Sciatic nerve (tissue), 2 donors: ENCODE measurements at regions not wholly inside any gene's neighbourhood (a gene's known extent, or its start where the extent isn't known, plus 50 kb on each side); places are given as distances from the start of the nearest gene placed in this dataset.
"Not testable (repeated sequence)": the region's sequence is repeated elsewhere in the genome, so short reads cannot be mapped to it uniquely, and the experiment has no call there.

ENCODE experiments used
- ATAC-seq: fragments of 200-7000 bp; cut with Tn5 transposase; one replicate; pipeline ENCODE4 v1.9.1; 2020; ENCODE audit warnings: mild to moderate bottlenecking, moderate library complexity
- DNase-seq: peaks from one replicate; pipeline ENCODE4 v3.0.0-alpha.2; 2020; ENCODE audit warnings: low spot score
- intact Hi-C: fragments of 100-400 bp; cut with DNase I; formaldehyde crosslinking; loops from one replicate; pipeline ENCODE4 v1.14.2; 2022
- donor health status: DM: no; HTN: no; CAD: no.
- donor health status: DM: no; HTN: no; CAD: no.

GRCh38 chr19:5241896-5242295 is 98.7 kb downstream of the PTPRS start:
- ATAC-seq, intact Hi-C loops, DNase-seq: not testable (repeated sequence)

DNA sequence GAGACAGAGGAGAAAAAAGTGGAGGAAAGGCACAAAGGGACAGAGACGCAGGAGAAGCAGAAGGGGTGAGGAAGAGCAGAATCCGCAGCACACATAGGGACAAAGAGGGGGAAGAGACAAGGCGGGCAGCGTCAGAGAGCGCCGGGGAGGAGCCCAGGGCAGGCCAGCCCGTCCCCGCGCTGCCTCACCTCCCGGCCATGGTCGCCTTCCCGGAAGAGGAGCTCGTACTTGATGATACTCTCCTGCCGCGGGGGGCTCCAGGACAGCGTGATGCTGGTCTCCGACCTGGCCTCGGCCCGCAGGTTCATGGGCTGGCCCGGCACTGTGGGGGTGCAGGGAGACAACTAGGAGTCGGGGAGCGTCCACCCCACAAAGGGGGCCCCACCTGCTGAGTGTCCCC is 100.6 kb downstream of the PTPRS start:
- intact Hi-C loops: no loop called here
- DNase-seq (no peak), ATAC-seq (no peak)

DNA sequence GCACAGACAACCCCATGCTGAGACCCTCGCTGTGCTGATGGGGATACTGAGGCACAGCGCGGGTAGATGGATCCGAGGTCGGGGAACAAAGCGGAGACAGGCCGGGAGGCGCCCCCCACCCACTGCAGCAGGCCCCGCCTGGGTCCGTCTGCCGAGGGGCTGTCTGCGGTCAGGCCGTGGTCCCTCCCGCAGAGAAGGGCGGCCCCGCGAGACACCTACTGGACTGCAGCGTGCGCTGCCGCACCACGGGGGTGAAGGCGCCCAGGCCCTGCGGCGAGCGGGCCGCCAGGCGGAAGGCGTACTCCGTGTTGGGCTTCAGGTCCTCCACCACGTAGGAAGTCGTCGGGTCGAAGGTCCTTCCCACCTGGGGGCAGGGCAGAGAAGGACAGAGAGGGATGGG is 101.9 kb downstream of the PTPRS start:
- DNase-seq (no peak), ATAC-seq (no peak)
- intact Hi-C loops: no loop called here

- ATAC-seq: no peak
- intact Hi-C loops: no loop called here
- no peak for DNase-seq
These were observed 102.6 kb downstream of the PTPRS start for GRCh38 chr19:5237939-5238480.

GRCh38 chr19:5237190-5237780 is 103.3 kb downstream of the PTPRS start:
- ATAC-seq (peak; percentile 13), DNase-seq (no peak)
- intact Hi-C loops: no loop called here

DNA sequence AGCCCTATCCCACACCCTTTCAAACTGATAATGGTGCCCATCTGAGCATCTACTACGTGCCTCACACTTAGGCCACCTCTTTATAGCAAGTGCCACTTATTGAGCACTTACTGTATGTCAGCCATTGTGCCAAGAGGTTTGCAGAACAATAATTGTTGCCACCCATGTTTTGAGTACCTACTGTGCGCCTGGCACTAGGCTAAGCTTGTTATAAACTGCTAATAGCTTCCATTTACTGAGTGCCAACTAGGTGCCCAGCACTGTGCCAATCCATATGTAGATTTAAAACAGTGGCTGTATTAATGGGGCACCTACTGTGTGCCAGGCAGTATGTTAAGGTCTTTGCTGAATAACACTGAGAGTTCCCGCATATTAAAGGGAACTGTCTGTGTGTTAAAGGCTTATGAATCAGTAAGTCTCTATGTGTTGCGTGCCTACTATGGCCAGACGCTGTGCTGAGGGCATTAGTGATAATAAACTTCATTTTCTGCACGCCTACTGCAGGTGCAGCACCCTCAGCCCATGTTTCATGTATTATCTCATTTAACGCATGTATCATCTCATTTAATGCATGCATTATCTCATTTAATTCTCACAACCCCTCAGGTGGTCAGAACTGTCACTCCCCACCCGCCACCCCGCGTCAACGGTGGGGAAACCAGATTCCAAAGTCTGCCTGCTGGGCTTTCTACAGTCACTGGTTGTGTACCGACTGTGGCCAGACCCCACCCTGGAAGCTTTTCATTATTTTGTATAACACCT is 105.0 kb downstream of the PTPRS start:
- DNase-seq: no peak
- intact Hi-C loops: no loop called here
- no peak for ATAC-seq

- no peak for DNase-seq
- intact Hi-C loops: no loop called here
These were observed 106.2 kb downstream of the PTPRS start for GRCh38 chr19:5234412-5234811.

DNA sequence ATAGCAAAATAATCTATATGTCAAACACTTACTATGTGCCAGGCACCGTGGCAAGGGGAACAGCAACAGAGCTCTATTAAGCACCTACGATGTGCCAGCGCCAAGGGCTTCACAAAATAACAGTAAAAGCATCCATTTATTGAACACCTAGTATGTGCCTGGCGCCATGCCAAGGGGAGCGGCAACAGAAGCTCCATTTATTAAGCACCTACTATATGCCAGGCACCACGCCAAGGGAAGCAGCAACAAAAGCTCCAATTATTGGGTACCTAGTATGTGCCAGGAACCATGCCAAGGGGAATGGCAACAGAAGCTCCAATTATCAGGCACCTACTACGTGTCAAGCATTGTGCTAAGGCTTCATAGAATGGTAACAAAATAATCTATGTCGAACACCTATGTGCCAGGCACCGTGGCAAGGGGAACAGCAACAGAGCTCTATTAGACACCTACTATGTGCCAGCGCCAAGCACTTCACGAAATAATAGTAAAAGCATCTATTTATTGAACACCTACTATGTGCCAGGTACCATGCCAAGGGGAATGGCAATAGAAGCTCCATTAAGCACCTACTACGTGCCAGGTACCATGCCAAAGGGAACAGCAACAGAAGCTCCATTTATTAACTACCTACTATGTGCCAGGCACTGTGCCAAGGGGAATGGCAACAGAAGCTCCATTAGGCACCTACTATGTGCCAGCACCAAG is 107.7 kb downstream of the PTPRS start:
- DNase-seq: no peak
- no peak for ATAC-seq
- intact Hi-C loops: no loop called here

More at GRCh38 chr19:5234412-5234811, 106.2 kb downstream of the PTPRS start:
- no peak for ATAC-seq

GRCh38 chr19:5231857-5232678 is 108.5 kb downstream of the PTPRS start:
- intact Hi-C loops: no loop called here
- DNase-seq (no peak), ATAC-seq (no peak)

GRCh38 chr19:5230730-5231555 is 109.7 kb downstream of the PTPRS start:
- ATAC-seq: no peak
- DNase-seq: no peak
- intact Hi-C loops: no loop called here

- intact Hi-C loops: no loop called here
- DNase-seq (no peak), ATAC-seq (no peak)
These were observed 110.8 kb downstream of the PTPRS start for GRCh38 chr19:5229778-5230335.

DNA sequence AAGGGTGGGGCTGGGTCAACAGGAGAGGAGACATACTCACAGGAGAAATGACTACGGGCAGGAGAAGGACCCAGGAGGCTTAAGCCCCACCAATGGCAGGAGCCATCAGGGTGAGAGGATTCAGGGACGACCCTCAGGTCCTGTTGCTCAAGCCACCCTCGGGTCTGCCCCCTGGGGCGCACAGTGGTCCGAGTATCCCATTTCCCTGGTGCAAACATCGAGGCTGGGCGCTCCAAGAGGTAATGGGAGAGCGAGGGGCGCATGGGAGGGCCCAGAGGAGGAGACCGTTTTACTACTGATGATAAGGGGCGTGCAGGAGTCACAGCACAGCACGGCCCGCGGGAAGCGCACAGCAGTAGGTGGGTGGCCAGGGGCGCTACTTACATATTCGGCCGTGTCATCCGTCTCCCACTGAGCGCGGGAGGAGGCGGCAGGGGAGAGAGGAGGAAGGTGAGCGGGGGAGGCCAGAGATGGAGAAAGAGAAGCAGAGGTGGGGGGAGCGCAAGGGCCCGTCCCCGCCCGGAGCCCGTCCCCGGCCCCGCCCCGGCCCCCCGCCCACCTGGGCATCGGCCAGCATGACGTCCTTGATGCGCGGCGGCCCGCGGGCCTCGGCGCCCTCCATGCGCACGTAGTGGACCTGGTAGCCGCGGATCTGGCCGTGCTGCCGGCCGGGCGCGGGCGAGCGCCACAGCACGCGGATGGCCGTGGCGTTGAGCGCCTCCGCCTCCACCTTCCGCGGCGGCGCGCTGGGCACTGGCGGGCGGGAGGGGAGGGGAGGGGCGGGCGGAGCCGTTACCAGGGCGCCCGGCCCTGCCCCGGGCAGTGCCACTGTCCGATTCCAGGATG is 111.5 kb downstream of the PTPRS start:
- intact Hi-C loops: no loop called here
- ATAC-seq (peak; percentile 5), DNase-seq (no peak)

DNA sequence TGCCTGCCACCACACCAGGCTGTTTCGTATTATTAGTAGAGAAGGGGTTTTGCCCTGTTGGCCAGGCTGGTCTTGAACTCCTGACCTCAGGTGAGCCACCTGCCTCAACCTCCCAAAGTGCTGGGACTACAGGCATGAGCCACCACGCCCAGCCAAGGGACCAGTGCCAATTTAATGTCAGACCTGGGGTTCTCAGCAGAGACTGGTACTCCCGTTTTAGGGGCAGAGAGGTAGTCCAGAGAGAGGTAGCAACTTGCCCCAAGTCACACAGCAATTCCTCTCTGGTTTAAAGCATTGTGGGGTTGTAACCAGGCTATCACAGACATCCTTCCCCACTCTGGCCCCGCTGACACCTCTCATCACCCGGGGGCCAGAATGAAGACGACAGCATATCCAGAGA is 112.1 kb downstream of the PTPRS start:
- no peak for ATAC-seq
- no peak for DNase-seq
- intact Hi-C loops: no loop called here

GRCh38 chr19:5225486-5226345 is 114.9 kb downstream of the PTPRS start:
- intact Hi-C loops: no loop called here
- no peak for DNase-seq
- peak; percentile 33 for ATAC-seq

DNA sequence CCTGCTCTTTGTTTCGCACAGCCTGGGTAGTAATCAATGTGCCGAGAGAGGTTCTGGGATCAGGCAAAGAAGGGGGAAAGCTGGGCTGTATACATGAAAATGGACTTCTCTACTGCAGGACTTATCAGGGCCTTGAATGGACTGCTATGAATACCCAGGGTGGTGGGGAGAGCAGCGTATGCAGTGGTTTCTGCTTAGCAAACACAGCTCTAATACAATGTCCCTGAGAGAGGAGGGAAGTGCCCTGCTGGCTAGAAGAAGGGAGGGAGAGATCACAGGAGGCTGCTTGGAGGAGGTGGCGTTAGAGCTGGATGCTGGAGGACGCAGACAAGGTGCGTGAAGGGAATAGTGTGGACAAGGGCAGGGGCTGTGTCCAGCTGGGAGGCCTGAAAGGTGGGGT is 116.1 kb downstream of the PTPRS start:
- ATAC-seq (no peak), DNase-seq (no peak)
- intact Hi-C loops: no loop called here

GRCh38 chr19:5222821-5223321 is 117.7 kb downstream of the PTPRS start:
- ATAC-seq: no peak
- DNase-seq: no peak
- intact Hi-C loops: no loop called here
